Neural cell (in vitro differentiated cells): ENCODE measurements at regions not wholly inside any gene's neighbourhood (a gene's known extent, or its start where the extent isn't known, plus 50 kb on each side); places are given as distances from the start of the nearest gene placed in this dataset.

ENCODE experiments used
- CTCF ChIP-seq: fragments of 450-650 bp; IDR thresholded peaks from 2 replicates; pipeline ENCODE4 v1.5.1; 2014; ENCODE audit warnings: antibody characterized with exemption, mild to moderate bottlenecking, moderate library complexity; ENCODE audit not compliant: poor library complexity, severe bottlenecking
- REST ChIP-seq: IDR thresholded peaks from 2 replicates; pipeline ENCODE4 v1.6.1; 2012; ENCODE audit warnings: borderline replicate concordance

GRCh38 chr2:2405780-2406179, 74.7 kb upstream of the MYT1L start:
- TF ChIP-seq CTCF (no peak), REST (no peak)
